ENCODE measurements at regions not wholly inside any gene's neighbourhood (a gene's known extent, or its start where the extent isn't known, plus 50 kb on each side); places are given as distances from the start of the nearest gene placed in this dataset.
A peak's percentile ranks its signal among the peaks of the same experiment; 100 is the strongest.

DNA sequence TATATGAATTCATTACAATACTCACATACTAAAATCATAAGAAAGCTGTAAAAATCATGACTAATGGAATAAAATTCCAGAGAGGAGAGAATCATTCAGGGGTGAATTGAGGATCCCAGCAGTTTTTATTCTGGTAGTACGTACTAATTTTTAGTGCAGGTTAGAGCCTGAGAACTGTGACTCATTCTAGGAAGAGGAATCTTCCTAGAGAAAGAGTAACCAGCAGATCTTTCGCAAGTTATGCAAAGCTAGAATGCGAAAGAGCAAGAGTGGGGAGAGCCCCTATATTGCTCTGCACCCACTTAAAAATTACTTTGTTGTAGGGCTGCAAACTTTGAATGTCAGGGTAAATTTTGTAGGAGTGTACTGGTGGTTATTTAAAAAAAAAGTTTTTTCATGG is 303.6 kb upstream of the ARPP21 start:
- DNase-seq (ENCODE audit: low spot score) (peak; percentile 6), FAIRE-seq (no peak)

DNA sequence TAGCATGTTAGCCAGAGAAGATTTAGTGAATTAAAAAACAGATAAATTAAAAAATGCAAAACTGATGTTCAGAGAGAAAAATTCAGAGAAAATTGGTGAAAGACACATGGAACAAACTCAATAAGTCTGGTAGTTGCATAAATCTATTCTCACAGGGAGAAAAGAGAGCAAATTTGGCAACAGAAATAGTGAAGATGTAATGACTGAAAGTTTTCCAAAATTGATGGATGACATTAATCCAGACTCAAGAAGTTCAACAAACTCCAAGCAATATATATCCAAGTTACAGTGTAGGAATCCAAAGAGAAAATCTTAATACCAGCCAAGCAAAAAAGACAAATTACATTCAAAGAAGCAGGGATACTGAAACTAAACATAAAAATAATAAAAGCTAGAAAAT is 302.7 kb upstream of the ARPP21 start:
- no peak for DNase-seq (ENCODE audit: low spot score)

DNA sequence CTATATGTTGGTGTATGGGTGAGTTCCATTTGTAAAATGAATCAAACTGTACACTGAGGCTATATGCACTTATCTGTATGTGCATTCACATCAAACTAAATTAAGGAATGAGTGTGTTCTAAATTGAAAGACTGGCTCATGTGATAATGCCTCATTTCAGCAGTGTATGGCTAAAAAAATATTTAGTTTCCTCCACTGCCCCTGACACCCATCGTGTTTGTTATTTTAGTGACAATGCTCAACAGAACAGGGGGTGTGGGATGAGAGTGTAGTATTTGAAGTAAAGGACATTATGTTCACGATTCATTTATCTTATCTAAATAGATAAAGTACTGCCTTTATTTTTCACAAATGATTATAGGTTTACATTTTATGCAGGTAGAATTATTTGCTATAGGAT is 301.1 kb upstream of the ARPP21 start:
- no peak for DNase-seq (ENCODE audit: low spot score)
- no peak for FAIRE-seq

More for the DNA sequence above, 302.7 kb upstream of the ARPP21 start:
- FAIRE-seq, result no peak

DNA sequence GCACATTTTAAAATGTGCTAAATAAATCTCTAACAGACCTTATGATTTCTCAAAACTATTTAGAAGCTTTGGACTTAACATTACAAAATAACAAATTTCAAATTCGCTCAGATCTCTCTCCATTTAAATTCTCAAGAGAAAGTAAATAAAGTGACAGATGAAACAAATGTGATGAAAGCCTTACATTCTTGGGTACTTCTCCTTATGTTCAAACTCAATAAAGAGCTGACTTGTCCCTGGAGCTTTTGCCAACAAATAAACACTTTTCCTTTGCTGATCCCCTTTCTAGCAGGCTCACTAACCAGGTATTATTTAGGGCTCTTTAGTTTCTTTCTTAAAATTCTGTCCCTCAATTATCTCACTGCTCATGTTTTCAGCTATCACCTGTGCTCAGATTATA is 259.1 kb upstream of the ARPP21 start:
- DNase-seq (ENCODE audit: low spot score) (no peak), FAIRE-seq (no peak)

DNA sequence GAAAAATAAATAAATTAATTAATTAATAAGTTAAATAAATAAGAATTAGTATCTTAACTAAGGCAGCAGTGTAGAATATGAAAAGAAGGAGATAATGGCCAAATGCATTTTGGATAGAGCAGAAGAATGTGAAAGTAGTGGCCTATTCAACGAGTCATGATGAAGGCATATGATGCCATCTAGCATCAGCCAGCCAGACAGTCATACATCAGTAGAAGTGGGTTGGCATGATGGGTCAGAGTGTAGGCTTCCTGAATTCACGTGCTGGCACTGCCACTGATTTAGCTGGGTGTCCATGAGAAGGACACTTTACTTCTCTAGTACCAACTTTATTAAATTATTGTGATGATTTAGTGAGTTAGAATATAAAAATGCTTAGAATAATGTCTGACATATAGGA is 256.1 kb upstream of the ARPP21 start:
- DNase-seq (ENCODE audit: low spot score), result no peak

DNA sequence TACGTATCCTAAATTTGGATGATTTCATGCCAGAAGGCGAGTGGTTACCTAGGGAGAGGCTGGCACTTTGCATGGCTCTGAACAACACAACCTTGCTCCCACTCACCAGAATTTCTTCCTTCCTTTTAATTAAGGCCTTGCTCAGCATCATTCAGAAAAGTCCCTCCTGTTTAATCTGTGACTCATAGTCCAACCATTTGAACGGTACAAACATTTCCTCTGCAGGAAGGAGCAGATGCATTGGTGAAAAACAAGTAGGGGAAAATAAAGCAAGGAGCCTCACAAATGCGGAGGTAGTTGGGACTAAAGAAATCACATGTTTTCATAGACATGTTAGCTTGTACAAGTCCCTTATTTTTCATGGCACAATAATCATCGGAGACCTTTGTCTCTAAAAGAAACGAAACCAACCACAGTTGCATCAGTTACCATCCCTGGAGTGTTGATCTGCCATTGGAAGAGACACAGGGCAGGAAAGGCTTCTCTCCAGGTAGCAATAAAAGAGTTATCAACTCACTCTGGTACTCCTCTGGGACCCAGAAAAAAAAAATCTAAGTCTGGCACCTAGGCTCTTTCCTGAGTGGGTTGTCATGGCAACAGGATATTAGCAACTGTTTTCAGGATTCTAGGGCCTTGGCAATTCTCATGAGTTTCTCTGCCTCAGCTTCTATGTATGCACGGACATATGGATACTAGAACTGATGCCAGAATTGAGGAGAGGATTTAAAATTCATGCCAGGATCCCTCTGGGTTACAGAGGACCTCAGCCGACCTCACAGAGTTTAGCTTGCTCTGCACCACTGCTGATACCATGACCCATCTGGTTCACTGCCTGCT is 255.4 kb upstream of the ARPP21 start:
- peak; percentile 32 for DNase-seq (ENCODE audit: low spot score)
- FAIRE-seq, result no peak

More for the DNA sequence above, 256.1 kb upstream of the ARPP21 start:
- FAIRE-seq, result no peak

DNA sequence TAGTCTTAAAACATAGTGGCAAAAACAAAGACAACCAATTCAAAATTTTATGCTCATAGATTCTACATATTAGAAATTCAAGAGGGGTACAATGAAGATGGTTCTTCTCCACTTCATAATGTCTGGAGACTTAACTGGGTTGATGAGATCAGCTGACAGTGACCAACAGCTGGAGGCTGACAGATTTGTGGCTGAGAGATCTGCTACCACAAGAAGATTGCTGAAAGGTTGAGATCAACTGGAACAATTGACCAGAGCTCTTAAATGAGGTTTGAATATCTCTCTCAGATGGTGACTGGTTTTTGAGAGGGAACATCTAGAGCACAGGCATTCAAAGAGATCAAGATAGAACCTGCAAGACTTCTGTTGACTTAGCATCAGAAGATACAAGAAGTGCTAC is 254.1 kb upstream of the ARPP21 start:
- no peak for FAIRE-seq

DNA sequence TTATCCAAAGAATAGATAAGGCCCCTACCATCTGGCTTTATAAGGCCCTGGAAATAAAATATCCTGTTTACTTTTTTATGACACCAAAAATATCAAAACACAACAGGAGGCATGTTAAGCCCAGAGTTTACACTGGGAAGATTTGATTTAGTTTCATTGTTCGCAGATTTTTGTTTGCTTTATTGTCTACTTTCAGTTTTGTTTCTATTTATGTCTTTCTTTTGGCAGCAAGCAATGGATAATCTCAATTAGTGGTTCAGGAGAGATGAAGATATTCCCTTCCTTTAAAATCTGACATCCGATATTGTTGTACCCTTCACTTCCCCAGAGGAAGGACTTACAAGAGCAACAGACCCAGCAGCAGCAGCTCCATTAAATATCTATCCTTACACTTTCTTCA is 249.4 kb upstream of the ARPP21 start:
- FAIRE-seq (no peak), DNase-seq (ENCODE audit: low spot score) (no peak)

More for the DNA sequence above, 254.1 kb upstream of the ARPP21 start:
- no peak for DNase-seq (ENCODE audit: low spot score)

DNA sequence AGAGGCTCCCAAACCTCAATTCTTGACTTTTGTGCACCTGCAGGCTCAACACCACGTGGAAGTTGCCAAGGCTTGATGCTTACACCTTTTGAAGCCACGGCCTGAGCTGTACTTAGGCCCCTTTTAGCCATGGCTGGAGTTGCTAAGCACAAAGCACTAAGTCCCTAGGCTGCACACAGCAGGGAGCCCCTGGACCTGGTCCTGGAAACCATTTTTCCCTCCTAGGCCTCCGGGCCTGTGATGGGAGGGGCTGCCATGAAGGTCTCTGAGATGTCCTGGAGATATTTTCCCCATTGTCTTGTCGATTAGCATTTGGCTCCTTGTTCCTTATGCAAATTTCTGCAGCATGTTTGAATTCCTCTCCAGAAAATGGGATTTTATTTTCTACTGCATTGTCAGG is 247.1 kb upstream of the ARPP21 start:
- FAIRE-seq, result no peak
- DNase-seq (ENCODE audit: low spot score), result no peak

DNA sequence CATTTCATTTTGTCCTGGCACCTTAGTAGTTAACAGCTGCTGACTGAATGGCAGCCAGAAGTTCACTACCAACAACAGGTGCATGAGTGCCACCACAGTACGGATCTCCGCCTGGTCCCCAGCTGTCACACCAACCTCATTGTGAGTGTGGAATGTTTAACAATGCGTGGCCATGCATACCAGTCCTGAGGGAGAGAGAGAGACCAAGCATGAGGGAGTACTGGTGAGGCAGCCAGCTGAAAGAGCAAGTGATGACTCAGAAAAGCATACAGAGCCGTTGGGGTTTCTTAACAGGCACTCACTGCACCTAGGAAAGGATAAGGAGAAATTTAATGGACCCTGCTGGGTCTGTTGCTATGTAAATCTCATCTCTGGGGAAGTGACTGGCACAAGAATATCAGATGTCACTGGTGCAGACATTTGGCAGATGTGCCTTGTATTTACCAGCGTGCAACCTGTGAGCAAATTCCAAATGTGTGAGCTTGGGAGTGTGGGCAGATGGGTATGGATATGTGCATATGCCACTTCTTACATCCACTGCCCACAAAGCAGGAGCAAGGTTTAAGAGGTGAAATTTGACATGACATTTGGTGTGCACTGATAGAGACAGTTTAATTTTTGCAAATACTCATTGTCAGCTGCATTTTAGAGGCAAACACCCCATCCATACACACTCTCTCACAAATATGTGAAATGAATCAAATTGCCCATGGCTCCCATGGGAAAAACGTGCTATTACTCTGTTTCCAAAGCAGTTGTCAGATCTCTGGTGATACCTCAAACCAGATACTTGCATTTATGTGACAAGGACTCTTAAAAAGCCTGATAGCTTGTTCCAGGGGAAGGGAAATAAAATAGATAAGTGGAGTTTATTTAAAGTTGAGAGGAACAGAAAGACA is 245.2 kb upstream of the ARPP21 start:
- peak; percentile 49 for DNase-seq (ENCODE audit: low spot score)
- FAIRE-seq, result no peak

DNA sequence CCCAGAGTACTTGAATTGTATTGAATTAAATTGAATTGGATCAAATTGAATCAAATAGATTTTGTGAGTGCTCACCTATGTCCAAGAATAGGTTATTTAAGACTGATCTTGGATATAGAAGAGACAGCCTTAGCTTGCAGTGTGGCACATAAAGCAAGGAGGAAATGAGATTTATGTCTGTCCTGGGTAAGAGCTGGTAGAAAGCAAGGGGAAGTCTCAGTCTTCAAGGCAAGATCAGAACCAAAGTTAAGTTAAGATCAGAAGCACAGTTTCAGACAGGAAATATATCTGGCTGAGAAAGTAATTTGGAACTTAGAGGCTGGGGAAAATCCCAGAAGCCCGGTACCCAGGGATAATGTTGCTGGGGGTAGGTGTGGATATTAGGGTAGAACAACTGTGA is 244.4 kb upstream of the ARPP21 start:
- no peak for FAIRE-seq
- DNase-seq (ENCODE audit: low spot score), result no peak

DNA sequence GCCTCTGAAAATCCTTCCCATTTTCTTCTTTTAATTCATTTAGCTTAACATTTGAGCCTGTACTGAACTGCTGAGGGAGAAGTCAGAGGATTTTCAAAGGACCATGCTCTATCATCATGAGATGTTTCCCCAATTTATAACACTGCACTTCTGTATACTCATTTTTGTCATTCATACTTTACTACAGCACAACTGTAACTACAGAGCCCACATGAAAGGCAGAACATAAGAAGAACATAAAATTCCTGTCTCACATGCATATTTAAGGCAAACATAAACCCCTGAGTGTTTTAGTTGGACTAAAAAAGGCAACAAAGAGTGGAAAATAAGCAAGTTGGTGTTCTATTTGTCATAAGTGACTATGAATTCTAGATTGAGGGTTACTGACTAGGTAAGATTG is 237.7 kb upstream of the ARPP21 start:
- no peak for DNase-seq (ENCODE audit: low spot score)
- no peak for FAIRE-seq

DNA sequence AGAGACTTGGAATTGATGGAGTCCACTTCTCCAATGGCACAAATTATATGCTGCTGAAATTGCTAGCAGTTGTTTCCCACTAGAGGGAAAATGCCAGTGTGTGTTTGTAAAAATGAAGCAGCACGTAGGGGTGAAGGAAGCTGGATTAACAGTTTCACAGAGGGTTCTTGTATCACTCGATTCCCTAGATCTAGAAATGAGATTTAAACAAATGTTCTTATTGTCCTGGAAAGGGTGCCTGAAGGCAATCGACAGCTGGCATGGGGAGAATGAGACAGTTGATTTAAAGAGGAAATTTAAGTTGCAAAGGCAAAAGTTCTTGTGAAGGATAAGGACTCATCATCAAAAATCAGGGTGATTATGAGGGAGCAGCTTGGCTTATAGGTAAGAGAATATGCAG is 234.8 kb upstream of the ARPP21 start:
- no peak for FAIRE-seq

DNA sequence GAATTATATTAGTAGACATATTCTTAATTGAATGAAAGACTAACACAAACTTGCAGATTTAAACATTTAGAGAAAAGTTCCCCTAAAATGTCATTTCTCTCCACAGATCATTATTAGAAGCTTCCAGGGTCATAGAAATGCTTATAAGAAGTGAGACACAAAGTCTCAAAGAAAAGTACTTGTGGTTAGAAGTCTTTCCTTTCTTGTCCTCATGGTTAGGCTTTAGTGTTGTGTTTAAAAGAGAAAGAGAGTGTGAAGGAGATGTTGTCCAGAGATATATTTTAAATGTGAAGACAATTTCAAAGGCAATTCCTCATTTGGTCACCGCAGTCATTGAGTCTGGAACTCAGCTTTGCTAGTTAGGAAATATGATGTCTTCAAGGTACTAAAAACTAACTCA is 230.4 kb upstream of the ARPP21 start:
- DNase-seq (ENCODE audit: low spot score) (no peak), FAIRE-seq (no peak)

More for the DNA sequence above, 234.8 kb upstream of the ARPP21 start:
- DNase-seq (ENCODE audit: low spot score), result no peak

DNA sequence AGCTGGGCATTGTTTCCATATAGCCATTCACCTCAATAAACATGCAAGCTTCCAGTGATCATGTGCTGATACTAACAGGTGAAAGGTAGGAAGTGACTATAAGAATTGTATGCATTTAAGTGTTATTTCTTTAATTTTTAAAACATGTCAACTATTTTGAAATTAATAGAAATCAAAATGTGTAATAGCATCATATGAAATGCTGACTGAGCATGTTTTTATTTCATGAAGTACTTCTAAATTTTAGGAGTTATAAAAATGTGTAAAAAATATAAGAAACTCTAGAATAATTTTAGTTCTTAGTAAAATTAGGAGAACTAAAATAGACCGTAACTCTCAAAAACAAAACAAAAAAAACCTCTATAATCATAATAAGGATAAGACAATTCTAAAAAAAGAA is 229.3 kb upstream of the ARPP21 start:
- DNase-seq (ENCODE audit: low spot score) (no peak), FAIRE-seq (no peak)

DNA sequence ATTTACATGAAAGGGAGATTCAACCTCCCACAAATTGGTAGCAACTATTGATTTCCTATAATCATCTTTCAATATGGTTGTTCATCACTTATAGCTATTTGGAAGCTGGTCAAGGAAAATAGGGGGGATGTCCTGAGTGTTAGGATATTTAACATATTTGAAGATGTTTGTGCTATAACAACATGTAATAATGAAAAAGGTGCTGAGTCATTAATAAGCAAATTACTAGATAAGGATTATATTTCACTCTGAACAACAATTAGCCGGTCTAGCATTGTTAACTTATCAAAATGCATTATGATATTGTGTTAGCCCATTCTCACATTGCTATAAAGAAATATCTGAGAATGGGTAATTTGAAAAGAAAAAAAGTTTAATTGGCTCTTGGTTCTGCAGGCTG is 225.8 kb upstream of the ARPP21 start:
- no peak for FAIRE-seq
- DNase-seq (ENCODE audit: low spot score), result no peak

DNA sequence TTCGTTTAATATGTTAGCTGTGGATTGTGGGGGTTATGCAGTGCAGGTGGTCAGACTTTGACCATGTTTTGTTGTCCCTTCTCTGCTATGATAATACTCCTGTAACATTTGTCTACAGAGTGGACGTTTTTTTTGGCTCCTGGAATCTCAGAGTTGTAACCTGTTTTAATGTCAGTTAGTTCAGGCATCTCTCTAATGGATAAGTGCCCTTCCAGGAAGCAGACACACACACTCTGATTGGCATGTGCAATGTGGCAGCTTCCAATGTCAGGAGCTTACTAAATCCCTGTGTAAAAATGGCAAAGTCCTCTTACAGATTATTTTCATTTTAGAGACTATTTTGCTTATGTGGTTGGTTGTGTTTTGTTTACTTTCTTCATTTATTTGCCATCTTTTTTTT is 222.2 kb upstream of the ARPP21 start:
- DNase-seq (ENCODE audit: low spot score) (no peak), FAIRE-seq (no peak)

DNA sequence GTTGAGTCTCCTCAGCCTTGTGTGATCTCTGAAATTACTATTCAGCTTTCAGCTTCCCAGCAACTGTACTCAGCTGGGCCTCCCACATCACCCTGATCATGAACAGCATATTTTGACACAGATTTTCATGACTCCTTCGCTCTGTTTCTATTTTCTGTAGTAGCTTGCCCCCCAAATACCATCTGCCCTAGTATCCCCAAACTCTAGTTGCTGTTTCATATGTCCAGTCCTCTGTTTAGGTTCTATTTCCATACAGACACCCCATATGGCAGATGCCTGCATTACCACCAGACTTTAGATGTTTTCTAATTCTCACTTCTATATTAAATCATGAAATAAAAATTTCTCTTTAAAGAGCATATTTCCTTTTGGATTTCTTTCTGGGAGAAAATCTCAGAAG is 217.2 kb upstream of the ARPP21 start:
- no peak for DNase-seq (ENCODE audit: low spot score)
- FAIRE-seq, result no peak

DNA sequence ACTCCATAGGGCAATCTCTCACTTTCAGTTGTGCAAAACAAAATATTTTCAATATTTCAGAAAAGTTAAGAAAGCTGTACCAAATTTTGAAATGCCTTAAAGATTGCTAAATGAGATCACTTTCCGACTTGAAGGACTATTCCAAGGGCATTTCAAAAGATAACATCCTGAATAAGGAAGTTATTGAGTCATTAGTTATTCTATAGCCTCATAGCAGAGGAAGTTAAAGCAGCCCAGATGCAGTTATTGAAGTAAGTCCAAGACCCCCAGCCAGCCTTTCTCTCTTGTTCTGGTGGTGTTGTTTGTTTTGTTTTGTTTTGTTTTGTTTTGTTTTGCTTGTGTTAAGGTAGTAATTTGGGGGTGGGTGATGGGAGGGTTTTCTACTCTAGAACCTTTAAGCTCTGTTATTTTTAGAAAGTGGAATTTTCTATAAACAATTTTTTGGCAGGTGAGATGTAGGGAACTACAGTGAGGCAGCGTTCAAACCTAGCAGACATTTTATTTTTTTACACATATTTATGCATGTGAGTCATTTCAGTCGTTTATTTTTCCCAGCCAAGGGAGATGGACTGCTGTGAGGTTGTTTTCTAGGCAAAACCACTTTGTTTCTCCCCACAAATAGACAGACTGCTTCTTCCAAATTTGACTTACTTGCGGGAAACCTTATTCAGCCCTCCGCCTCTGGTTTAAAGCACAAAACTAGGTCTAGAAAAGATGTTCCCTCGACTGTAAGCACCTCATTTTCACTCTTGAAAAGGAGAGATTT is 216.3 kb upstream of the ARPP21 start:
- DNase-seq (ENCODE audit: low spot score), result no peak
- no peak for FAIRE-seq

DNA sequence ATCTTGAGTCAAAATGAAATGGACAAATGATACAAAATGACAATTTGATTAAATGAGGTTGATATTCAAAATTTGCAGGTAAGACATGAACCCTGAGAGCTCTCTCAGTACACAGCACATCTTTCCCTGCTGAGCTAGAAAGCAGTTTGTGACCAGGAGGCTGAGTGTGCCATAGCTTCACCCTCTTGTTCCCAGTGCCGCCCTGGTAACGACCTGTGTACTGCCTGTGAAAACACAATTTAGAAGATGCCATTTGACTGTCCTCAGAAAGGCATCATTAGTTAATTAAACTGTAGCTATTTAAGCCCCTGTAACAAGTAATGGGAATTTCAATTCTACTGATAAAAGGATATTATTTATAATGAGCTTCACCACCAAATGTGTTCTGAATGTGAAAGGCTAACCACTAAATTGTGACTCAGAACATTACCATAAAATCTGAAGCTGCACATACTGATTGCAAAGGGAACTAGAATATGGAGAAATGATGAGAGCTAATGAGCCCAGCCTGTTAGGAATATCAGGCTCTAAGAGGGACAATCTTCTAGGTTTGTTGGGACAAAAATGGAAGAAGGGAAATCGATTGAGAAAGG is 212.9 kb upstream of the ARPP21 start:
- FAIRE-seq (no peak), DNase-seq (ENCODE audit: low spot score) (no peak)

DNA sequence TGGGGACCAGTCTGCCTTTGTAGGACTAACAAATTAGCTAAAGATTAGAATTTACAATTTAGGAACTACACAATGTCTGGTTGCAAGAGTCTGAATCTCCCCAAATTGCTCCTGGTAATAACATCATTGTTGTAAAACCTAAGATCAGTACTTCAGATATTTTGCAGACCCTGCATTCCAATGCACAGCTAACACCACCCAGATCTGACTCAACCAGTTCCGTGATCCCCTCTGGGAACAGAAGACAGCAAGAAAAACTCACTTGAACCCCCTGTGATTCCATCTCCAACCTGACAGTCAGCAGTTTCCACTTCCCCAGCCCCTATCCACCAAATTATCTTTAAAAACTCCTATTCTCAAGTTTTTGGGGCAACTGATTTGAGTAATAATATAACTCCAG is 201.9 kb upstream of the ARPP21 start:
- DNase-seq (ENCODE audit: low spot score) (no peak), FAIRE-seq (no peak)

Data from RCC 7860 (cell line).